ENCODE measurements at regions not wholly inside any gene's neighbourhood (a gene's known extent, or its start where the extent isn't known, plus 50 kb on each side); places are given as distances from the start of the nearest gene placed in this dataset.

GRCh38 chr13:105074755-105075154 lies 1460.7 kb downstream of the EFNB2 start:
- DNase-seq = no peak

- no peak for DNase-seq
These were observed 1462.4 kb downstream of the EFNB2 start for GRCh38 chr13:105073041-105073440.

- no peak for DNase-seq
These were observed 1465.0 kb downstream of the EFNB2 start for GRCh38 chr13:105070452-105070851.

DNA sequence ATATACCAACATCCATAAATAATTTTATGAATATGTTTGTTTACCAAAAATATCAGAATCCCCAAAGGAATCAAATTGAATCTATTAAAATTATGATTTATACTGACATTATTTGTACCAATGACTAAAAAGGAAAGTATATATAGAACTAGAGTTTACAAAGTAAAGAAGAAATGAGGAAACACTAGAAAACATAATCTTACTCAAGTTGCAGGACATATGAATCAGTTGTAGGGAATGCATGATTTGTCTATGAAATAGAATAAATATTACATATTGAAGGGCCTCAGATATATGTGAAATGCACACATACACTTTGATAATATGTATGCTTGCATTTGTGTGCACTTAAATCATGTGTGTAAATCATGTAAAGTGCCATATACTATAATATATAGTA lies 1466.4 kb downstream of the EFNB2 start:
- DNase-seq = no peak

DNA sequence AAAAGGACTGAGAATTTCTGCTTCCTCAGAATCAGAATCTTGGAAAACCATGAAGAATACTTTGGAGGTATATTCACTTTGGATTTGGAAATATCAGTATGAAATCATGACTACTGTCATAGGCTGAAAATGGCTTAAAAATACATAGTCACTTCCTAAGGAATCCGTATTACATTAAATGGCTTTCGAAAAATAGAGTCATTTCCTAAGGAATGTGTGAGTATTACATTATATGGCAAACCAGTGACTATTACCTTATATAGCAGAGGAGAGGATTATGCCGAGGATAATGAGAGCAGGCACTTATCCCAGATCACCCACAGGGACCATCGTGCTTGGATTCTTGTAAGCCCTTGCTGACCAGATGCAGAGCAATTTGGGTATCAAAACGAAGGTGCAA lies 1471.8 kb downstream of the EFNB2 start:
- DNase-seq = no peak

GRCh38 chr13:105059786-105060185 lies 1475.7 kb downstream of the EFNB2 start:
- no peak for DNase-seq

DNA sequence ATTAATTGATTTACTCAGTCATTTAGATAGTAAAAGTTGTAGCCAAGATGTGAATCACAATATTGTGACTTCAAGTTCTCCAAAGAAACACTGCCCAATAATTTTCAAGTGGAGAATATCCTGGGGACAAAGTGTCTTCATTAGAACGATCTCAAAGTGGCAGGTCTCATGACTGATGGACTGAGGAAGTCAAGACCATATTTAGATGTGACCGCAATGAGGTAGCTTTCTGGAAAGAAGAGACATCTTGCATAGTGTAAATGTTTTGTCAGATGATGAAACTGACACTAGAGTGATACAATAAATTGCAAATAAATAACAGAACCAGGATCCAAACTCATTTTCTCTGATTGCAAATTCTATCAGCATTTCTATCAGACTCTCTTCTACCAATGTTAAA lies 1476.9 kb downstream of the EFNB2 start:
- no peak for DNase-seq

DNA sequence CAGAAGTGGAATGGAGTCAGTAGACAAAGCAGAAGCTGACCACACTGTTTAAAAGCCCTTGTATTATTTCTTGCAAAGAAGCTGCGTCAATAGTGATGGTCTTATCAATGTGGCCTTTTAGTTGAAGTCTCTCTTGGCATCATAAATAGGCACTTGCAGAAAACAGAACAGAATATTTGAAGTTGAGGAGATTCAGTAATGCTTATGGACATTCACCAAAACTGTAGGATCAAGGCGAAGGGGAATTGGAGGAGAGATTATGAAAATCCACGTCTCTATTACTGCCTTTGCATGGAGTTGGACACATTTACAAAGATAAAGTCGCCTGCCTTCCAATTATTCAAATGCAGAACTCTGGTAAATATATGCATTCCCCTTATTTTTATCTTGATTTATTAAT lies 1482.8 kb downstream of the EFNB2 start:
- DNase-seq = no peak

- DNase-seq = no peak
These were observed 1484.8 kb downstream of the EFNB2 start for GRCh38 chr13:105050686-105051085.

GRCh38 chr13:105048677-105049076 lies 1486.8 kb downstream of the EFNB2 start:
- no peak for DNase-seq

- DNase-seq = no peak
These were observed 1487.7 kb downstream of the EFNB2 start for GRCh38 chr13:105047676-105048295.

DNA sequence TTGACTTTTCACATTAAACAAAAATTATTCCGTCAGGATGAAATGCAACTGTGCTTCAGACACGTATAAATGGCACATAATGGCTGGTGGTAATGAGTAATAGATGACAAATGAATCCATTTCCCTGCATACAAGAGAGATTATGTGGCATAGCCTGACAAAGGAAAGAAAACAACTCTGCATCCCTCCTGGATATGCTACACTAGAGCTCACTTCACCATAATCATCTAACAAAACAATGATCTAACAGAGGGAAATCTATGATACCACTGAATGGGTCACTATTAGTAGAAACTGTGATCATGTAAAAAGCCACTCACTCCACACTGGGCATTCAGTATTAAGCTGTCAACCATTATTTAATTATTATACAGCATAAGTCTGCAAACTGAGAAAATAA lies 1498.4 kb downstream of the EFNB2 start:
- no peak for DNase-seq

DNA sequence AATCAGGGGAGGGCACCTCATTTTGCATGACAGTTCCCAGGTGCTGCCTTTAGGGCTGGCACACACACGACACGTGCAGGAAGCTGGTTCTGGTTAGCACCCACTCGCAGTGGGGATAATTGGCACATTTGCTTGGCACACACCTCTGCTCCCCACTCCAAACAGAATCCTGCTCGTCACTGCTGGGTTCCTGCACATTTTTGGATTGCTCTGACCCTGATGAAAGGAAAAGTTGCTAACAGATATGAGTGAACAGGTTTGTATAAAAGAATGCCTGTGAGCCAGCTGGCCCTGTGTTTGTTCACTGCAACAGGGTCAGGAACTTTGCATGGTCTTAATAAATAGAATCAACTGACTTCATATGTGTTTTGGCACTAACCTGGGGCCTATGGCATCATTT lies 1500.4 kb downstream of the EFNB2 start:
- no peak for DNase-seq

GRCh38 chr13:105033999-105034398 lies 1501.5 kb downstream of the EFNB2 start:
- DNase-seq = no peak

- DNase-seq = no peak
These were observed 1504.2 kb downstream of the EFNB2 start for GRCh38 chr13:105031306-105031705.

DNA sequence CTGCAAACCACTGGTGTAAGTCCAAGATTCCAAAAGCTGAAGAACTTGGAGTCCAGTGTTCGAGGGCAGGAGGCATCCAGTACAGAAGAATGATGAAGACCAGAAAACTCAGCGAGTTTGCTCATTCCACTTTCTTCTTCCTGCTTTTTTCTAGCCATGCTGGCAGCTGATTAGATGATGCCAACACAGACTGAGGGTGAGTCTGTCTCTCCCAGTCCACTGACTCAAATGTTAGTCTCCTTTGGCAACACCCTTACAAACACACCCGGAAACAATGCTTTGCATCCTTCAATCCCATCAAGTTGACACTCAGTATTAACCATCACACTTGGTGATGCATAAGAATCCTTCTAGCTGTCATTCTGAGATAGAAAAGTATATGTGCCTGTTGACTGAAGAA lies 1504.6 kb downstream of the EFNB2 start:
- no peak for DNase-seq

- DNase-seq = no peak
These were observed 1516.4 kb downstream of the EFNB2 start for GRCh38 chr13:105019073-105019472.

- no peak for DNase-seq
These were observed 1519.2 kb downstream of the EFNB2 start for GRCh38 chr13:105016266-105016665.

- no peak for DNase-seq
These were observed 1526.9 kb downstream of the EFNB2 start for GRCh38 chr13:105008604-105009003.

DNA sequence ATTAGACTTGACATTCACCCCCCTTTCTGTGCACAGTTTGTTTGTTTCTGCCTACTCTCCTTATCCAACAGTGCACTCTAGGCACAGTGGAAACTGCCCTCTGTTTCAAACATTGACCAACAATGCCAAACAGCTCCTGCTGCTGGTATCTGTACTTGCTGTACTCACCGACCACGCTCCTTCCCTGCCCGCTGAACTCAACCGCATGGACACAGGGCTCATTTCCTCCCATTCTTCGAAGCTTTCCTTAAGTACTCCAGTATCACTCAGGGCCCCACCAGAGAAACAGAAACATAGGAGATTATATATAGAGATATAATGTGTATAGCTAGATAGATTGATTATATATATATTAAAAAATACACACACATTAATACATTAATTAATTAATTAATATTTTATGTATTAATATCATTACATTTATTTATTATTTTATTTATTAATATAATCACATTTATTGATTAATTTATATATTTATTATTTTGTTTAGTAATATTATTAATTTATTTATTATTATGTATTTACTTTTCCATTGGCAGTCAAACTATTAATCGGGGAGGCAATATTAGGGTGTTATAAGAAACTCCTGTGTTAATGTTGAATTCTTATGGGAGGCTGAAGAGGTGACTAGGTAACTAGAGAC lies 1528.2 kb downstream of the EFNB2 start:
- no peak for DNase-seq

GRCh38 chr13:104996022-104996421 lies 1539.4 kb downstream of the EFNB2 start:
- no peak for DNase-seq

DNA sequence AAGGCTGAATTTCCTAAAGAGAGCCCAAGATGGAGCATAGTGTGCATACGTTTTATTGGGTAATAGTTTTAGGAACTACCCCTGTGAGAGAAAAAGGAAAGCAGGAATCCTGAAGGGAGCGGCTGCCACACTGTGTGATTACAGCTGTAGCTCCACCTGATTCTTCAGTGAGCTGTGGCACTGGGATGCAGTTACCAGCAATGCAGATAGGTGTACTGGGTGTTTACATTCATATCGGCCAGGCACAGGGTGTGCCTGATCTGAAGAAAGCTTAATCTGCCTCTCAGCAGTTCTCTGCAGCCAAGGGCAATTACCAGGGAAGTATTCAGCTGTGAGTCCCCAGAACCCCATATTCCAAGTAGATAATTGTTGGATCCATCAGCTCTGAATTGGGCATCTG lies 1541.8 kb downstream of the EFNB2 start:
- no peak for DNase-seq

DNA sequence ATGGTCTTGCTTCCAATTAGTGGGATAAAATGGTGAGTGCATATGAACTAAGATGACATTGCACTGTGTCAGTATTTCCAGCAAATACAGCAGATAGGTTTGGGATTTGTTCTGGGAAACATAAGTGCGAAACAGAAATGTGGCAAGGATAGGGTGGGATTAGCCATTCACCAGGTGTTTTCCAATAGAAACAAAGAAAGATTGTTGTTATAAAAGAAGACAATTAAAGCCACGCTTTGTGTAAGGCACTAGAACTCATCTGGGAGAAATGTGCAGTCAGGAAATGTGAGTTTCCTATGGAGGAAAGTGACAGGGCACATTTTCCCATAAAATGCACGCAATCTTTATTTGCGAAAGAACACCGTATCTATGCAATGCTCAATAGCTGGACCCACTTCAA lies 1547.8 kb downstream of the EFNB2 start:
- no peak for DNase-seq

DNA sequence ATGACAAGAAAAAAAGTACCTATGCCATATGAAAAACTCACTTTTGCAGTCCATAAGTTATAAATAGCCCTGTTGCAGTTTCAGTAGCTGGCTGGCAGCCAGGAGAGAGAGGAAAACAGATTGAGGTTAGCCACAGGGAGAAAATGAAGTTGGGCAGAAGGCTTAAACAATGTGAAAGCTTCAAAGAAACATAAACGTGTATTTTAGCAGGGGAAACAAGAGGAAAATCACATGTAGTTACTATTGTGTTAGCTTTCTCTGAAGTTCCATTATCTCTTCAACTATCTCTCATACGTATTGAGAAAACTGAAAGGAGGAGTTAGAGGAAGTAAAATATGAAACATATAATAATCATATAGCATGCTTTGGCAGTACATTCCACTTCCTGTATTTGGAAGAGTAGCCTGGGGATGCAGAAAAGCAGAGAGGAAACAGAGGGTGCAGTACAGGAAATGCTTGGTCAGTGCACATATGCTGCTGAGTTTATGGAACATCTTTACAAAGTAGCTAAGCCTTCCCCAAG lies 1551.1 kb downstream of the EFNB2 start:
- peak; percentile 17 for DNase-seq

- DNase-seq = no peak
These were observed 1551.9 kb downstream of the EFNB2 start for GRCh38 chr13:104983601-104984000.
